MG63 (cell line): ENCODE measurements at regions not wholly inside any gene's neighbourhood (a gene's known extent, or its start where the extent isn't known, plus 50 kb on each side); places are given as distances from the start of the nearest gene placed in this dataset.
"Not testable (repeated sequence)": the region's sequence is repeated elsewhere in the genome, so short reads cannot be mapped to it uniquely, and the experiment has no call there.

Experiments used
- DNase-seq: peaks from one replicate; pipeline ENCODE4 v3.0.0-alpha.2; 2020
- H3K27me3 ChIP-seq: fragments of 250-450 bp; sonication (Bioruptor Pico); 2 replicates; pipeline ENCODE4 v1.5.1; 2020; ENCODE audit warnings: mild to moderate bottlenecking, moderate library complexity
- H3K36me3 ChIP-seq: fragments of 250-450 bp; sonication (Bioruptor Pico); 2 replicates; pipeline ENCODE4 v1.5.1; 2020; ENCODE audit warnings: mild to moderate bottlenecking, moderate library complexity
- H3K4me3 ChIP-seq: fragments of 250-450 bp; sonication (Bioruptor Pico); 2 replicates; pipeline ENCODE4 v1.5.1; 2020; ENCODE audit warnings: mild to moderate bottlenecking, moderate library complexity
- H3K9me3 ChIP-seq: fragments of 250-450 bp; sonication (Bioruptor Pico); 2 replicates; pipeline ENCODE4 v1.5.1; 2020; ENCODE audit warnings: mild to moderate bottlenecking, moderate library complexity

DNA sequence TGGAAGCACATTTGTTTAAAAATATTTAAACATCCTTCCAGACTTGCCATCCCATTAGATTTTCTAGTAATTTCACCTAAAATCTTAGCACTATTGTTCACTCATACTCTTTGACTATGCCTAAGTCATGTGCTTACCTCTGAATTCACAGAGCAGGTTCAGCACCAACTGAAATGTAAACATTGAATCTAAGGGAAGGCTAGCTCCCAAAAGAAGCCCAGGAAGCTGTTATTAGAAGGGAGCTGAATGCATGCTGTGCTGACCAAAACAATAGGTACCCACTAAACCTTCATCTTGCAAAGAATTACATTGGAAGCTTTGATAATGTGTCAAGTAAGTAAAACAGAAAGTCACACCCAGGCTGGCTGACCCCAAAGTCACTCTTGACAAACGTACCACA lies 571.3 kb downstream of the GABRG2 start:
- Histone ChIP-seq H3K4me3 (no peak overlapping the region), H3K36me3 (no peaks in the 10 kb centered on the region), H3K27me3 (no peaks in the 10 kb centered on the region), H3K9me3 (no peaks in the 10 kb centered on the region)
- DNase-seq, result no peak

- Histone ChIP-seq H3K4me3 (no peak overlapping the region), H3K9me3 (no peaks in the 10 kb centered on the region), H3K36me3 (no peaks in the 10 kb centered on the region), H3K27me3 (no peaks in the 10 kb centered on the region)
- no peak for DNase-seq
These were observed 573.7 kb downstream of the GABRG2 start for GRCh38 chr5:162641142-162641813.

DNA sequence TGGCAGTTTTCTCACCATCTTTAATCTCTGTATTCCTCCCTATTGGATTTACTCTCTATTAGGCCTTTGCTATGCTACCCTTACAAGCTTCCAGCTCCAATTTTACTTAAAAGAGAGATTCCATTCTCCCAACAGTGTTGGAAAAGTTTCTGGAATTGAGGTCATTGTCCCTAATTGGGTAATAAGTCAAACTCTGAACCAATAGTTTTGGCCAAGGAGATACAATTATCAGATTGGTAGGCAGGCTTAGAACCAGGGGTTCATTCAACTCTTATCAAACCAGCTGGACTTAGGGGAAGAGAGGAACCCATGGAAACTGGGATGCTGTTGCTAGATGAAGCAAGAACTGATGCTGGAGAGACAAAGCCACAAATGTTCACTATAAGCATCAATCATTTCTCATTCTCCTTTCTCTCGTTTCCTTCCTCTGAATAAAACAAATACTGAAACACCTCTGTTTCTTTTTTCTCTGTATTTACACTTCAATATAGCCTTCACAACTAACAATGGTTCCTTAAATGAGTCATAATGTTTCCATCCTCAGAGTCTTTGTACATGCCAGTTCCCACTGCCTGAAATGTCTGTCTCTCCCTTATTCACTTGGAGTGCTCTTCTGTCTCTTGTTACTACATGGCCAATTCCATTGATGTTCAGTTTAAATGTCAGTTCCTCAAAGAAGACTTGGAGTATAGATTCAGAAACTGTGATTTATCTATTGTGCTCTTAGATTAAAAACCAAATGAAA lies 587.3 kb downstream of the GABRG2 start:
- Histone ChIP-seq H3K4me3 (no peak overlapping the region), H3K36me3 (no peaks in the 10 kb centered on the region), H3K27me3 (no peaks in the 10 kb centered on the region), H3K9me3 (peaks cover 3% of the 10 kb centered on the region)
- no peak for DNase-seq

DNA sequence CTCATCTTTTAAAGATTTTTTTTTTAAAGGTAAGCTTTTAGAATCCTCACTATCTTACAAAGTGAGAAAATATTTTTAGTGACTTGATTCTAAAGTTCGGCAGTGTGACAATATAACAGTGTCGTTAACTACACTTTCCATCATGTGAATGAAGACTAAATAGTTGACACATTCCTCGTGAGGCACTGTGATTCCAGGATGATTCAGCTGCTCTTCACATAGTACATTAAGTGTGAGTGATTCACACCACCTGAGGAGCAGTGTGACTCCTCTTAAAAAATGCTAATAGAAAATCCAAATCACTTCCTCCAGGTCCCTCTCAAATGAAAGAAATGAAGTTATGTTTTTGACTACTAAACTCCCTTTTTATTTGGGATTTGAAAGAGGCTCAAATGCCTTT lies 589.5 kb downstream of the GABRG2 start:
- Histone ChIP-seq H3K4me3 (no peak overlapping the region), H3K9me3 (no peaks in the 10 kb centered on the region), H3K36me3 (no peaks in the 10 kb centered on the region), H3K27me3 (no peaks in the 10 kb centered on the region)
- DNase-seq, result no peak

DNA sequence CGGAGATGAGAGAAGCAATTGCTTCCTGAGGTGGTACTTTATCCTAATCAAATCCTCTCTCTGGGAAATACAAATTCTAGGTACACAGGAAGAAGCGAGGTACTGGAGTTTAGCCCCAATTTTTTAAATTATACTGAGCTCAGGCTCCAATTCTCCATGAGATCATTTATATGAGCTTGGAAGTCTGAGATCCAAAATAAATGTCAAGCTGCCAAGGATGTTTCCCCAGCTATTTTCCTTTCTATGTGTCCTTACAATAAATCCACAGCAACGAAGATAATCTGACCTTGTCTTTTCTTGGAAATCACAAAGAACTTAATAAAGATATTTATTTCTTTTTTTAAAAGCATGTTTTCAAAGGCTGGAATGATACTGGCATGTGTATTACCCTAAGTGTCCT lies 597.3 kb downstream of the GABRG2 start:
- Histone ChIP-seq H3K36me3 (no peaks in the 10 kb centered on the region), H3K9me3 (no peaks in the 10 kb centered on the region), H3K4me3 (no peak overlapping the region), H3K27me3 (no peaks in the 10 kb centered on the region)
- DNase-seq, result no peak

DNA sequence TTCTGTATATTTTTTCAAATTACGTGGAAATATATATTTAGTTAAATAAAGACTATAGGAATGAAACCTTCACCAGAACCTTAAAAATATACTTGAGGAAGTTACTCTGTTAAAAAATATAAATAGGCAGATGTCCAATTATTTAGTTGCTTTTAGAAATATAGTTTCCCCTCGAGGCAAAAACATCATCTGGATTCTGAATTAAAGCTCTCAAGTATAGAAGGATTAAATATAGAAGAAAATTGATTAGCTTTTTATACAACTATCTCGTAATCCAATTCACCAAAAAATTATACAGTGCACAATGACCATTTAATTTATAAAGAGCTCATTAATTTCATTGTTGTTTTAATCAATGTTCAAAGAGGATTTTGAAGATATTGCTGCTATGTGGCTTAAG lies 601.4 kb downstream of the GABRG2 start:
- H3K27me3 ChIP-seq, result no peaks in the 10 kb centered on the region
- no peaks in the 10 kb centered on the region for H3K36me3 ChIP-seq
- no peaks in the 10 kb centered on the region for H3K9me3 ChIP-seq
- no peak overlapping the region for H3K4me3 ChIP-seq
- DNase-seq, result no peak

DNA sequence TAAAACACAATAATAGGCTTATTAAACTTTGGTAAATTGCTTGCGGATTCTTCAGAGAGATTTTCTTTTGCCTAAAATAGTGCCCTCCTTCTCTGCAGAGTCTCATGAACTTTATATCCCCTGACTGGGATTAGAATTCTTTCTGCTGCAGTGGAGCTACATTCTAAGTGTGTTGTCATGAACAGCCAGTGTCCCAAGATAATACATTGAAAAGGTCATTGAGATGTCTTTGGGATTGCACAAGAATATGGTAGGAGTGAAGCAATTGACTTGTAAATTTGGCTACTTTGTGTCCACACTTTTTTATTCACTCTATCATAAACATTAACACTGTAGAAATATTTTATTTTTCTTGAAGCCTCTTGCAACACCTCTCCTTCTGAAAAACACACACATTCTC lies 604.5 kb downstream of the GABRG2 start:
- H3K9me3 ChIP-seq, result no peaks in the 10 kb centered on the region
- H3K36me3 ChIP-seq, result no peaks in the 10 kb centered on the region
- DNase-seq, result no peak
- H3K4me3 ChIP-seq, result no peak overlapping the region
- no peaks in the 10 kb centered on the region for H3K27me3 ChIP-seq

DNA sequence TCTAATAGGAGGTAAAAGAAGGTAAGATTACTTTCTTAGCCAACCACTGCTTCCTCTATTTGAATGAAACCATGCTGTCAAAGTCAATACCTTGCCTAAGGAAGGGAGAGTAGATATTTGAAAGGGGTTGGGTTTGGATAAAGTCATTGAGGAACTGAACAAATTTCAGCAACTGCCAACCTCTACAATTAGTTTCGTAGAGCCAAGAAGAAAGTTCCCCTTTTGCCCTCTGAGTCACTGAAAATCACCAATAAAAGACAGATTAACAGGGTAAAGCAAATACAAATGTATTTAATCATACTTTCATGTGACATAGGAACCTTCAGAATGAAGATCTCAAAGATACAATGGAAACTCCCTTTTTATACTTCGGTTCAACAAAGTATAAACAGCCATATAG lies 615.7 kb downstream of the GABRG2 start:
- no peak for DNase-seq
- H3K4me3 ChIP-seq, result no peak overlapping the region
- no peaks in the 10 kb centered on the region for H3K27me3 ChIP-seq
- H3K36me3 ChIP-seq, result no peaks in the 10 kb centered on the region
- H3K9me3 ChIP-seq, result no peaks in the 10 kb centered on the region

DNA sequence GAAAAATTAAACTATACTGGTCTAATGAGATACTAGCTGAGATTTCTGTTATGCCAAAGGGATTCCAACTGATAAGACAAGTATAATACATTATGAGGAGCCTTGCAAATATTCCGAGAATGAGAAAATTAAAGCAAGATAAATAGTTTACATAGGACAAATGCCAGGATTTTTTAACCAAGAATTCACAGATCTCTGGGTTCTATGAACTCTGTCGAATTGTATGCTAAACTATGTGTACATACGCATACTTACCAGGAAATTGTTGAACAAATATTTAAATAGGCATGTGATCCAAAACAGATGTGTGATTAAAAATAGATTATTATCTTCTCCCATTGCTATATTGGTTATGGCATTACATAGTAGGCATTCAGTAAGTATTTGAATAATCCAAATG lies 616.6 kb downstream of the GABRG2 start:
- Histone ChIP-seq H3K36me3 (no peaks in the 10 kb centered on the region), H3K9me3 (no peaks in the 10 kb centered on the region), H3K4me3 (no peak overlapping the region), H3K27me3 (no peaks in the 10 kb centered on the region)
- DNase-seq, result no peak

GRCh38 chr5:162685302-162685701 lies 617.7 kb downstream of the GABRG2 start:
- no peak for DNase-seq
- H3K4me3 ChIP-seq, result no peak overlapping the region
- no peaks in the 10 kb centered on the region for H3K9me3 ChIP-seq
- no peaks in the 10 kb centered on the region for H3K27me3 ChIP-seq
- H3K36me3 ChIP-seq, result no peaks in the 10 kb centered on the region

GRCh38 chr5:162696272-162696671 lies 628.7 kb downstream of the GABRG2 start:
- not testable (repeated sequence) for H3K36me3 ChIP-seq, H3K9me3 ChIP-seq, H3K4me3 ChIP-seq, H3K27me3 ChIP-seq, DNase-seq

GRCh38 chr5:162699361-162699760 lies 631.8 kb downstream of the GABRG2 start:
- H3K36me3 ChIP-seq, result no peaks in the 10 kb centered on the region
- H3K4me3 ChIP-seq, result no peak overlapping the region
- DNase-seq, result no peak
- no peaks in the 10 kb centered on the region; the same call in 1 of the 2 replicates for H3K27me3 ChIP-seq
- H3K9me3 ChIP-seq, result no peaks in the 10 kb centered on the region

DNA sequence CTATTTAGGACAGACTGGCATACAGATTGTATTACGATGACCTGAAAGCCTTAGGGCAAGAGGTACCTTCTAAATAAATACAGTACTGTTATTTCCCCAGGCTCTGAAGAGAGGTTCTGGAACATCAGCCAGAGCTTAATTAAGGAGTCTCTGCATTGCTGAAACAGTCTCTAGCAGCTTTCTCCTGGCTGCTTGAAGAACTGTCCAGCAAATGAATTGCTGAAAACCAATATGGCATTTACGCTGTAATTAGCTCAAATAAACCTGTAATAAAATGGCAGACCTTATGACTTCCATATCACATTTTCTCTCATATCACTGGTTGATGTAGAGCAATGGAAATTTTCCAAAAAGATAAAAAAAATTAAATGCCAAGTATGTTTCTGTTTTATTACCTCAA lies 636.3 kb downstream of the GABRG2 start:
- Histone ChIP-seq H3K36me3 (no peaks in the 10 kb centered on the region), H3K9me3 (no peaks in the 10 kb centered on the region), H3K27me3 (no peaks in the 10 kb centered on the region; the same call in 1 of the 2 replicates), H3K4me3 (no peak overlapping the region)
- no peak for DNase-seq

DNA sequence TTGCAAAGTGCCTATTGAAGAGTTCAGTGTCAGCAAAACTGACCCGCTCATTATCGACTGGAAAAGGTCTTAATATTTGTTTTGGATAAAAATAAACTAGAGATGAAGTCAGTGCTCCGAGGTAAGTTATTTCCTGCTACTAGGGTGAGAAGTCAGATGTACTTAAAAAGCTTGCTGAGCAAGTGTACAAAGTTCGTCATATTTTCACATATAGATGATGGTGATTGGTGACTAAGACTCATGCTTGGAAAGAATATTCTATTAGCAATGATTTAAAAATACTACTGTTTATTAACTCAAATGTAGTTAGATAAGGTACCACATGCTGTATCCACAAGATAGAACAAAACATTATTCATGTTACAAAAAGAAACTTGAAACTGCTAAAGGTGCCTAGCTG lies 643.7 kb downstream of the GABRG2 start:
- Histone ChIP-seq H3K4me3 (no peak overlapping the region), H3K36me3 (no peaks in the 10 kb centered on the region), H3K27me3 (no peaks in the 10 kb centered on the region), H3K9me3 (no peaks in the 10 kb centered on the region)
- no peak for DNase-seq

- no peaks in the 10 kb centered on the region for H3K36me3 ChIP-seq
- no peak overlapping the region for H3K4me3 ChIP-seq
- DNase-seq, result no peak
- no peaks in the 10 kb centered on the region; the same call in 1 of the 2 replicates for H3K9me3 ChIP-seq
- no peaks in the 10 kb centered on the region for H3K27me3 ChIP-seq
These were observed 652.1 kb downstream of the GABRG2 start for GRCh38 chr5:162719720-162720119.

DNA sequence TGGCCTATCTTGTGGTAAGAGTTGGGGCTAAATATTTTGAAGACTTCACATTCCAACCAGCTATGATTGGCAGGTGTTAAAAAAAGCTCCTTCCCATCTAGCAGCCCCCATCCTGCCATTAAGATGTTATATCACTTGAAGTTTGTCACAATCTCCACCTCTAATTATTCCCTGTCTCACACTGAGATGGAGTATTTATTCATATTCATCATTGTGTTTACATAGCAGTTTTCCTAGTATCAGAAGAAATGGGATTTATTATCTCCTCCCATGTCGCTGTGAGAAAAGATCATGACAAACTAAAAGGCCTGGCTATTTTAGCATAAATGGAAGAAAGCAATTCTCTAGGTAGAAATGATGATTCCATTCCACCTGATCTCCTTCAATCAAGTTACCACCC lies 653.6 kb downstream of the GABRG2 start:
- Histone ChIP-seq H3K9me3 (no peaks in the 10 kb centered on the region; the same call in 1 of the 2 replicates), H3K27me3 (no peaks in the 10 kb centered on the region), H3K4me3 (no peak overlapping the region), H3K36me3 (no peaks in the 10 kb centered on the region)
- no peak for DNase-seq

DNA sequence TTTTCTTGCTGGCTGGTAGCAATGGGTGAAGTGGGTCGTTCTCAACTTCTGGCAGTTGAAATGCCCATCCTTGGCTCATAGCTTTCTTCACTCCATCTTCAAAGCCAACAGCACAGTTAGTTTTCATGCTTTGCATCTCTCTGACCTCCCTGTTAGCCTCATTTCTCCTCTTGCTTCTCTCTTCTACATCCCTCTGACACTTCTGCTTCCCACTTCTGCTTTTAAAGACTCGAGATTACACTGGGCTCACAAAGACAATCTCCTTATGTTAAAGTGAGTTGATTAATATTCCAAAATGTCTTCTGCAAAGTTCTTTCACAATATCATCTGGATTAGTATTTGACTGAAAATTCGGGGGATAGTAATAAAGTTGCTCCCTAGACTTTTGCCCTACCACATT lies 684.8 kb upstream of the CCNG1 start:
- Histone ChIP-seq H3K9me3 (0 out of 2 replicates have a peak, but pooled peaks cover 3% of the 10 kb centered on the region), H3K27me3 (no peaks in the 10 kb centered on the region), H3K36me3 (no peaks in the 10 kb centered on the region), H3K4me3 (no peak overlapping the region)
- no peak for DNase-seq

- H3K27me3 ChIP-seq, result no peaks in the 10 kb centered on the region; the same call in 1 of the 2 replicates
- no peak for DNase-seq
- no peak overlapping the region for H3K4me3 ChIP-seq
- no peaks in the 10 kb centered on the region for H3K9me3 ChIP-seq
- H3K36me3 ChIP-seq, result no peaks in the 10 kb centered on the region
These were observed 675.3 kb upstream of the CCNG1 start for GRCh38 chr5:162762119-162762518.
